Kidney (tissue), 13 donors: ENCODE measurements at regions not wholly inside any gene's neighbourhood (a gene's known extent, or its start where the extent isn't known, plus 50 kb on each side); places are given as distances from the start of the nearest gene placed in this dataset.
A peak's percentile ranks its signal among the peaks of the same experiment; 100 is the strongest.

Source experiments
- DNase-seq, 5 donors: peaks; one replicate each; pipeline ENCODE4 v3.0.0-alpha.2; 2013 to 2020
- FAIRE-seq: peaks from 2 replicates; lab custom pipeline; 2012; peaks lifted over from hg19 to GRCh38; lab: Jason Lieb, UNC
- H3K27ac ChIP-seq, 2 donors: one replicate each; pipeline ENCODE4 v1.7.0; 2013; ENCODE audit warnings: low read depth in 2 of 2, low read length in 2 of 2, inconsistent platforms in 1 of 2
- H3K27me3 ChIP-seq: one replicate; pipeline ENCODE4 v1.7.1; 2013; ENCODE audit warnings: low read length, inconsistent platforms; ENCODE audit not compliant: control insufficient read depth, insufficient read depth
- H3K36me3 ChIP-seq, 3 donors: one replicate each; pipeline versions ENCODE4 v1.7.0 to v1.7.1; 2013; ENCODE audit warnings: low read length in 3 of 3, control low read depth in 1 of 3, inconsistent platforms in 1 of 3; ENCODE audit not compliant: insufficient read depth in 3 of 3, control insufficient read depth in 2 of 3
- H3K4me1 ChIP-seq, 3 donors: one replicate each; pipeline versions ENCODE4 v1.7.0 to v1.7.1; 2013; ENCODE audit warnings: low read length in 3 of 3, inconsistent platforms in 1 of 3, low read depth in 1 of 3; ENCODE audit not compliant: control insufficient read depth in 2 of 3, insufficient read depth in 2 of 3
- H3K4me3 ChIP-seq, 3 donors: one replicate each; pipeline versions ENCODE4 v1.7.0 to v1.8.1; 2013; ENCODE audit warnings: low read length in 3 of 3, control low read depth in 1 of 3, inconsistent platforms in 1 of 3
- H3K9ac ChIP-seq, 3 donors: one replicate each; pipeline versions ENCODE4 v1.7.0 to v1.7.1; 2013; ENCODE audit warnings: low read length in 3 of 3, control low read depth in 1 of 3, inconsistent platforms in 1 of 3
- H3K9me3 ChIP-seq, 3 donors: one replicate each; pipeline versions ENCODE4 v1.7.0 to v1.7.1; 2013; ENCODE audit warnings: low read length in 3 of 3, control low read depth in 1 of 3, inconsistent platforms in 1 of 3; ENCODE audit not compliant: control insufficient read depth in 2 of 3, insufficient read depth in 1 of 3
- intact Hi-C: fragments of 100-400 bp; cut with DNase I; formaldehyde crosslinking; loops from one replicate; pipeline ENCODE4 v1.11.1; 2022
- TF ChIP-seq, protein P1 (sequence below): IDR thresholded peaks from 3 replicates; pipeline ENCODE4 v1.5.1; 2012; ENCODE audit warnings: mild to moderate bottlenecking, moderate library complexity, borderline replicate concordance; ENCODE audit not compliant: insufficient read depth; ENCODE audit errors: extremely low read depth
- donor health status: control.
- donor health status: control.
- donor health status: control.
- donor health status: control.
- donor health status: control.
- donor health status: DM: yes; HTN: yes; CAD: no.
- donor health status: Normal renal cell carcinoma (clear cell type).

DNA sequence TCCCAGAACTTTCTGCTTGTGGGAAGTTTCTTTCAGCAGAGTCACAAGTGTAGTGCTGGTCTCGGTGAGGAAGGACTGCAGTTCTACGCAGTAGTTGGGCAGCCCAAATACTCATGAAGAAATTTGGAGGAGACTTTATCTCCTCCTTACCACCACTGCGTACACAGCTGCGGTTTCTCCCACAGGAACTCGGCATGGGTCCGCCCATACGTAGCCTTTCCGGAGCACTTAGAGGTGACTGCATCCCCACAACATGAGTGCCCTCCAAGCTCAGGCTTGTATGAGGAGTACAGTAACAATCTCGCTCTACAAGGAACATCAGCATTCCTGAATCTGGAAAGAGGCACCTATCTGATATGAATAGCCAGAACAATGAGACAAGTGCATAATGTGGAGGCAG, 549.2 kb upstream of the SEMA3D start:
- intact Hi-C loops = no loop called here
- DNase-seq (no peak), FAIRE-seq (no peak)
- Histone ChIP-seq H3K9me3 (peaks cover 0 to 8% (median 0%) of the 10 kb centered on the region in 3 donors), H3K27ac (no peak overlapping the region), H3K27me3 (no peaks in the 10 kb centered on the region), H3K36me3 (no peaks in the 10 kb centered on the region), H3K4me1 (no peaks in the 10 kb centered on the region), H3K4me3 (no peak overlapping the region), H3K9ac (no peak overlapping the region)
- TF ChIP-seq, protein P1, sequence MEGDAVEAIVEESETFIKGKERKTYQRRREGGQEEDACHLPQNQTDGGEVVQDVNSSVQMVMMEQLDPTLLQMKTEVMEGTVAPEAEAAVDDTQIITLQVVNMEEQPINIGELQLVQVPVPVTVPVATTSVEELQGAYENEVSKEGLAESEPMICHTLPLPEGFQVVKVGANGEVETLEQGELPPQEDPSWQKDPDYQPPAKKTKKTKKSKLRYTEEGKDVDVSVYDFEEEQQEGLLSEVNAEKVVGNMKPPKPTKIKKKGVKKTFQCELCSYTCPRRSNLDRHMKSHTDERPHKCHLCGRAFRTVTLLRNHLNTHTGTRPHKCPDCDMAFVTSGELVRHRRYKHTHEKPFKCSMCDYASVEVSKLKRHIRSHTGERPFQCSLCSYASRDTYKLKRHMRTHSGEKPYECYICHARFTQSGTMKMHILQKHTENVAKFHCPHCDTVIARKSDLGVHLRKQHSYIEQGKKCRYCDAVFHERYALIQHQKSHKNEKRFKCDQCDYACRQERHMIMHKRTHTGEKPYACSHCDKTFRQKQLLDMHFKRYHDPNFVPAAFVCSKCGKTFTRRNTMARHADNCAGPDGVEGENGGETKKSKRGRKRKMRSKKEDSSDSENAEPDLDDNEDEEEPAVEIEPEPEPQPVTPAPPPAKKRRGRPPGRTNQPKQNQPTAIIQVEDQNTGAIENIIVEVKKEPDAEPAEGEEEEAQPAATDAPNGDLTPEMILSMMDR = no peak

DNA sequence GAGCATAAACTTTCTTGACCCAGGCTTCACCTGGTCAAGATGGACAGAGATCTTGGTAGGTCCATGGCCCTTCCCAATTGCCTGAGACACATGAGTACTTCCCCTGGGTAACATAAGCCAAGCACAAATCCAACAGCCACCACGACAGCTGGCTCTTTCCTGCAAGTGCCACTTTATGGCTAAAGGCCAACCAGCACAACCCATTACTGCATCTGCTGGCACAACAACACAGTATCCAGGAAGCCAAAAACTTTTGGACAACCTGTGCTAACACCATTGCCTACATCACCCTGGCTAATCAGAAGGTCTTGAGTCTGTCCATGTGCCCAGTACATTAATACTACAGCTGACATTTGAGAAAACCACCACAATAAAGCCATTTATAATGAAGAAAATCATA, 548.0 kb upstream of the SEMA3D start:
- Histone ChIP-seq H3K9ac (no peak overlapping the region), H3K4me3 (no peak overlapping the region), H3K27ac (no peak overlapping the region), H3K9me3 (peaks cover 0 to 8% (median 0%) of the 10 kb centered on the region in 3 donors), H3K27me3 (no peaks in the 10 kb centered on the region), H3K36me3 (no peaks in the 10 kb centered on the region), H3K4me1 (no peaks in the 10 kb centered on the region)
- DNase-seq (no peak), FAIRE-seq (no peak)
- intact Hi-C loops = no loop called here
- TF ChIP-seq, protein P1 = no peak

DNA sequence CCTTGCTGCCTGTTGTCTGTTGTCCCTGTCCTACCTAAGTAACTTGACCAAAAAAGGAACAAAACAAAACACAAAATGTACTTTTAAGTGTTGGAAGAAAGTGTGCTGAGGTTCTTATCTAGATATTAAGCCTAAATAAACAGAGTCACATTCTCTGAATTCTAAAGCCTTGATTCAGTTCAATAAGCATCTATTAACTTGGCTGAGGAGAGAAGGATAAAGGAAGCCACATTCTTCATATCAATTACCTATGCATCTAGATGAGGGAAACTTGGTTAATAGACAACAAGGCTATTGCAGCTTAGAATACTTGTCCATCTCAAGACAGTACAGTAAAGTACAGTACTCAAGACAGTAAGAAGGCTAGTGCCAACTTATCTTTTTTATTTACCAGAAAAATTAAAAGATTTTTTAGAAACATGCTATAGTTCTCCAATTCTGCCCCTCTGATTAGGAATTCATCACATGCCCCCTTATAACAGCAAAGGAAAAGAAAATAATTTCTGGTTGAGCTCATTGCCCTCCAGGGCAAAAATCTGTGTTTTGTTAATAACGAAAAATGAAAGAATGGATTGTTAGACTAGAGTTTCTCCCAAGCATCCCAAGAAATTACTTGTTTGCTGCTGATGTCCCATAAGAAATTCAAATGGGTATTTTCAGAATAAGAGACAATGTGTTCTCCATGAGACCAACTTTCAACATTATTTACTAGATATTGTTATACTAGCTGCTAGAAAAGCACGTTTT, 546.5 kb upstream of the SEMA3D start:
- intact Hi-C loops = no loop called here
- Histone ChIP-seq H3K9ac (no peak overlapping the region), H3K27me3 (no peaks in the 10 kb centered on the region), H3K36me3 (no peaks in the 10 kb centered on the region), H3K4me3 (no peak overlapping the region), H3K4me1 (no peaks in the 10 kb centered on the region), H3K27ac (no peak overlapping the region), H3K9me3 (peaks cover 0 to 8% (median 0%) of the 10 kb centered on the region in 3 donors)
- DNase-seq (peak in 1 of 5 donors; percentile 16), FAIRE-seq (no peak)
- TF ChIP-seq, protein P1 = no peak
